Upper lobe of left lung (tissue), 6 donors: ENCODE measurements at regions not wholly inside any gene's neighbourhood (a gene's known extent, or its start where the extent isn't known, plus 50 kb on each side); places are given as distances from the start of the nearest gene placed in this dataset.

ENCODE experiments used
- ATAC-seq, 2 donors: fragments of 200-7000 bp; cut with Tn5 transposase; one replicate each; pipeline ENCODE4 v1.9.1; 2022; ENCODE audit warnings: mild to moderate bottlenecking in 2 of 2, moderate library complexity in 2 of 2; ENCODE audit not compliant: low FRiP score in 2 of 2
- DNase-seq, 2 donors: peaks; one replicate each; pipeline ENCODE4 v3.0.0-alpha.2; 2019 to 2020
- H3K27ac ChIP-seq, 4 donors: fragments of 200-600 bp; sonication (generic); one replicate each; pipeline ENCODE4 v1.5.1; 2016 to 2019
- H3K27me3 ChIP-seq, 4 donors: fragments of 200-600 bp; sonication (generic); one replicate each; pipeline ENCODE4 v1.5.1; 2017 to 2019
- H3K36me3 ChIP-seq, 4 donors: fragments of 200-600 bp; sonication (generic); one replicate each; pipeline ENCODE4 v1.5.1; 2016 to 2019
- H3K4me1 ChIP-seq, 4 donors: fragments of 200-600 bp; sonication (generic); one replicate each; pipeline ENCODE4 v1.5.1; 2018 to 2019
- H3K4me3 ChIP-seq, 4 donors: fragments of 200-600 bp; sonication (generic); one replicate each; pipeline ENCODE4 v1.5.1; 2017 to 2019; ENCODE audit warnings: mild to moderate bottlenecking in 2 of 4, moderate library complexity in 1 of 4
- H3K9me3 ChIP-seq, 4 donors: fragments of 200-600 bp; sonication (generic); one replicate each; pipeline ENCODE4 v1.5.1; 2018 to 2019
- CTCF ChIP-seq, 6 experiments: fragments of 450-650 bp in 4 of 6; fragments of 200-600 bp in 2 of 6; sonication (generic) in 2 of 6; IDR thresholded peaks; one replicate each; pipeline ENCODE4 v1.5.1; 2016 to 2019; ENCODE audit warnings: antibody characterized with exemption in 6 of 6
- EP300 ChIP-seq, 4 donors: sonication (generic); formaldehyde crosslinking; IDR thresholded peaks; one replicate each; pipeline ENCODE4 v1.5.1; 2017; ENCODE audit warnings: antibody characterized with exemption in 4 of 4, control low read depth in 2 of 4
- POLR2A ChIP-seq, 4 donors: fragments of 450-650 bp; IDR thresholded peaks; one replicate each; pipeline ENCODE4 v1.5.1; 2016 to 2017; ENCODE audit warnings: antibody characterized with exemption in 4 of 4, mild to moderate bottlenecking in 2 of 4
- POLR2AphosphoS5 ChIP-seq, 2 donors: sonication (generic); formaldehyde crosslinking; IDR thresholded peaks; one replicate each; pipeline ENCODE4 v1.5.1; 2017; ENCODE audit warnings: antibody characterized with exemption in 2 of 2
- WGBS, 2 donors: methylation state at CpG; one replicate each; pipeline ENCODE4 v1.1.5; 2017 to 2018; 5-methylcytosine and 5-hydroxymethylcytosine counted together
- donor health status: DM: no; HTN: no; CAD: no; lungs with moderate emphysema.
- donor health status: DM: no; HTN: yes; CAD: no; lungs with severe emphysema.

- Histone ChIP-seq H3K9me3 (no peaks in the 10 kb centered on the region), H3K4me1 (no peaks in the 10 kb centered on the region), H3K36me3 (no peaks in the 10 kb centered on the region), H3K27ac (no peak overlapping the region), H3K4me3 (no peak overlapping the region), H3K27me3 (no peaks in the 10 kb centered on the region)
- no peak for TF ChIP-seq POLR2AphosphoS5 (IDR thresholded peaks at IDR 0.05)
- TF ChIP-seq POLR2A (IDR thresholded peaks at IDR 0.05): no peak
- TF ChIP-seq EP300 (IDR thresholded peaks at IDR 0.05): no peak
- no peak for TF ChIP-seq CTCF (IDR thresholded peaks at IDR 0.05)
- DNase-seq: no peak
- WGBS, 2 donors: 45 to 57% methylated on average over 3 of the region's 3 CpGs
- ATAC-seq: no peak
Observed at GRCh38 chr18:71136487-71136886, 847.6 kb downstream of the SOCS6 start.

- Histone ChIP-seq H3K4me1 (no peaks in the 10 kb centered on the region), H3K27ac (no peak overlapping the region), H3K4me3 (no peak overlapping the region), H3K36me3 (no peaks in the 10 kb centered on the region), H3K9me3 (no peaks in the 10 kb centered on the region), H3K27me3 (no peaks in the 10 kb centered on the region)
- no peak for ATAC-seq
- DNase-seq: no peak
- WGBS, 2 donors: 69 to 82% methylated on average over 4 of the region's 4 CpGs
- TF ChIP-seq CTCF (IDR thresholded peaks at IDR 0.05) (no peak), POLR2A (IDR thresholded peaks at IDR 0.05) (no peak), EP300 (IDR thresholded peaks at IDR 0.05) (no peak), POLR2AphosphoS5 (IDR thresholded peaks at IDR 0.05) (no peak)
Observed at GRCh38 chr18:71134122-71134521, 845.3 kb downstream of the SOCS6 start.

- Histone ChIP-seq H3K4me3 (no peak overlapping the region), H3K4me1 (no peaks in the 10 kb centered on the region), H3K9me3 (no peaks in the 10 kb centered on the region), H3K36me3 (no peaks in the 10 kb centered on the region), H3K27me3 (no peaks in the 10 kb centered on the region), H3K27ac (no peak overlapping the region)
- no peak for TF ChIP-seq EP300 (IDR thresholded peaks at IDR 0.05)
- TF ChIP-seq POLR2AphosphoS5 (IDR thresholded peaks at IDR 0.05): no peak
- no peak for TF ChIP-seq CTCF (IDR thresholded peaks at IDR 0.05)
- no peak for TF ChIP-seq POLR2A (IDR thresholded peaks at IDR 0.05)
- ATAC-seq: no peak
- no peak for DNase-seq
- WGBS, 2 donors: 89 to 95% methylated on average over 12 of the region's 12 CpGs
Observed at GRCh38 chr18:71131918-71132317, 843.1 kb downstream of the SOCS6 start.

- DNase-seq: no peak
- no peak for ATAC-seq
- Histone ChIP-seq H3K4me1 (no peaks in the 10 kb centered on the region), H3K9me3 (no peaks in the 10 kb centered on the region), H3K27ac (no peak overlapping the region), H3K36me3 (no peaks in the 10 kb centered on the region), H3K4me3 (no peak overlapping the region), H3K27me3 (no peaks in the 10 kb centered on the region)
- TF ChIP-seq EP300 (IDR thresholded peaks at IDR 0.05) (no peak), POLR2A (IDR thresholded peaks at IDR 0.05) (no peak), CTCF (IDR thresholded peaks at IDR 0.05) (no peak), POLR2AphosphoS5 (IDR thresholded peaks at IDR 0.05) (no peak)
- 82 to 83% methylated on average over 6 of the region's 6 CpGs for WGBS, 2 donors
Observed at GRCh38 chr18:71130351-71130750, 841.5 kb downstream of the SOCS6 start.

- ATAC-seq: no peak
Observed at GRCh38 chr18:71125581-71125980, 836.7 kb downstream of the SOCS6 start.

More at GRCh38 chr18:71125581-71125980, 836.7 kb downstream of the SOCS6 start:
- Histone ChIP-seq H3K36me3 (no peaks in the 10 kb centered on the region), H3K27ac (no peak overlapping the region), H3K9me3 (peaks cover 0 to 9% (median 1%) of the 10 kb centered on the region in 4 donors), H3K4me3 (no peak overlapping the region), H3K4me1 (no peaks in the 10 kb centered on the region), H3K27me3 (no peaks in the 10 kb centered on the region)
- 31 to 62% methylated on average over 2 of the region's 2 CpGs for WGBS, 2 donors
- DNase-seq: no peak
- TF ChIP-seq CTCF (IDR thresholded peaks at IDR 0.05): no peak
- TF ChIP-seq POLR2AphosphoS5 (IDR thresholded peaks at IDR 0.05): no peak
- TF ChIP-seq POLR2A (IDR thresholded peaks at IDR 0.05): no peak
- TF ChIP-seq EP300 (IDR thresholded peaks at IDR 0.05): no peak
